ENCODE measurements at regions not wholly inside any gene's neighbourhood (a gene's known extent, or its start where the extent isn't known, plus 50 kb on each side); places are given as distances from the start of the nearest gene placed in this dataset.
A peak's percentile ranks its signal among the peaks of the same experiment; 100 is the strongest.

DNA sequence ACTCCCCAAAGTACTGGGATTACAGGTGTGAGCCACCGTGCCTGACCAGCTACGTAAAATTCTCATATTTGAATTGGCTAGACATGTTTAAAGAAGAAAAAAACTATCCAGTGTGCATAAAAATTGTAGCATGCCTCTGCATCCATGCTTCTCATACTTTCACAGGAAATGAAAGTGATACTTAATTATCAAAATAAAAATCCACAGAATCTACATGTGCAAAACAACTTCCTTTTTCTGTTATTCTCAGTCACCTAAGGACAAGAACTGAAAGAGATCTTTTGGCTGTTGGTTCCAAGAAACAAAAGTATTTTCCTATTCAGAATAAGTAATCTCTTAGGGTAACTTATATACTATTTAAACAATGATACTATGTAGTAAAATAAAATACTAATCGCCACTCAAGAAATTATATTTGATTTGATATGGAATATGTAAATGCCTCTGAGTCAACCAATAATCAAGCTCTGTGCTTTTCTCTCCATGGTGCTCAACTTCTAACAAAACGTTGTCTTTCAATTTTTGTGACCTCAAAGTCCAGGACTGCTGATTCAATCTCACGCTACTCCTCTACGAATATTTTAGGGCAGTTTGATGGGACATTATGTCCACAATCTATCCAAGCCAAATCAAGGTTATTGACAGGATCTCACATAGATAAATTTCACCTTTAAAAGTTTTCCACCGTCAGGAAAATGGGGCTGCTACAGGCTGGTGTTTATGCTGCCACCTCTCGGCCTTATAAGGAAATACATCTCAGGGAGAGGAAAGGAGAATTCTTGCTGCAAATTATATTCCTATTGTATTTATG lies 102.7 kb downstream of the ZNF281 start:
- TF ChIP-seq, protein P1, sequence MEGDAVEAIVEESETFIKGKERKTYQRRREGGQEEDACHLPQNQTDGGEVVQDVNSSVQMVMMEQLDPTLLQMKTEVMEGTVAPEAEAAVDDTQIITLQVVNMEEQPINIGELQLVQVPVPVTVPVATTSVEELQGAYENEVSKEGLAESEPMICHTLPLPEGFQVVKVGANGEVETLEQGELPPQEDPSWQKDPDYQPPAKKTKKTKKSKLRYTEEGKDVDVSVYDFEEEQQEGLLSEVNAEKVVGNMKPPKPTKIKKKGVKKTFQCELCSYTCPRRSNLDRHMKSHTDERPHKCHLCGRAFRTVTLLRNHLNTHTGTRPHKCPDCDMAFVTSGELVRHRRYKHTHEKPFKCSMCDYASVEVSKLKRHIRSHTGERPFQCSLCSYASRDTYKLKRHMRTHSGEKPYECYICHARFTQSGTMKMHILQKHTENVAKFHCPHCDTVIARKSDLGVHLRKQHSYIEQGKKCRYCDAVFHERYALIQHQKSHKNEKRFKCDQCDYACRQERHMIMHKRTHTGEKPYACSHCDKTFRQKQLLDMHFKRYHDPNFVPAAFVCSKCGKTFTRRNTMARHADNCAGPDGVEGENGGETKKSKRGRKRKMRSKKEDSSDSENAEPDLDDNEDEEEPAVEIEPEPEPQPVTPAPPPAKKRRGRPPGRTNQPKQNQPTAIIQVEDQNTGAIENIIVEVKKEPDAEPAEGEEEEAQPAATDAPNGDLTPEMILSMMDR (conservative IDR thresholded peaks at IDR 0.05) = peak; percentile 90

More for the DNA sequence above, 102.7 kb downstream of the ZNF281 start:
- no peak overlapping the region for H2AFZ ChIP-seq (ENCODE audit: low read length)
- H3K9me3 ChIP-seq (ENCODE audit: control insufficient read depth, low read depth, low read length) = no peaks in the 10 kb centered on the region
- no peaks in the 10 kb centered on the region; the same call in 1 of the 2 replicates for H3K27me3 ChIP-seq (ENCODE audit: insufficient read depth, low read length)
- H2BK120ac ChIP-seq (ENCODE audit: low read depth, low read length, poor library complexity, severe bottlenecking) = no peak overlapping the region
- no peak for DNase-seq
- H3K9ac ChIP-seq (ENCODE audit: extremely low read depth, insufficient read length, low read length) = no peak overlapping the region
- H2BK12ac ChIP-seq (ENCODE audit: insufficient read length, low read depth, low read length) = no peak overlapping the region
- no peaks in the 10 kb centered on the region for H3K79me1 ChIP-seq (ENCODE audit: insufficient read depth, low read depth, low read length, poor library complexity, severe bottlenecking)
- H3K4me3 Mint-ChIP-seq = no peak overlapping the region
- no peaks in the 10 kb centered on the region for H3K9me3 Mint-ChIP-seq
- no CpG with 5 or more reads among the region's 8 CpGs for WGBS (ENCODE audit: extremely low coverage, insufficient read length, low lambda C conversion rate)
- H3K27ac ChIP-seq (ENCODE audit: insufficient read length, low read depth, low read length) = no peak overlapping the region
- H3K18ac ChIP-seq (ENCODE audit: insufficient read length, low read depth, low read length) = no peak overlapping the region
- peaks cover 23 to 24% of the 10 kb centered on the region in 2 experiments for H3K4me1 Mint-ChIP-seq
- no peaks in the 10 kb centered on the region for H3K36me3 Mint-ChIP-seq (ENCODE audit: insufficient read depth in 1 of 3, low read depth in 3 of 3)
- H2BK20ac ChIP-seq (ENCODE audit: low read depth, low read length, poor library complexity, severe bottlenecking) = no peak overlapping the region
- H3K27me3 Mint-ChIP-seq (ENCODE audit: low read depth) = peaks cover 20% of the 10 kb centered on the region
- H3K23ac ChIP-seq (ENCODE audit: insufficient read length, low read depth, low read length) = no peak overlapping the region
- H3K4ac ChIP-seq (ENCODE audit: low read depth, low read length) = no peak overlapping the region
- H3K14ac ChIP-seq (ENCODE audit: insufficient read depth, low read length) = no peak overlapping the region
- H2BK15ac ChIP-seq (ENCODE audit: low read depth, low read length) = no peak overlapping the region
- no peak overlapping the region for H2AK5ac ChIP-seq (ENCODE audit: insufficient read length, low read length)
- no peak overlapping the region for H3K4me2 ChIP-seq (ENCODE audit: insufficient read depth, insufficient read length, low read length)
- H4K20me1 ChIP-seq (ENCODE audit: control insufficient read depth, insufficient read depth, insufficient read length) = no peaks in the 10 kb centered on the region
- no peaks in the 10 kb centered on the region for H3K4me1 ChIP-seq (ENCODE audit: insufficient read depth, low read length)
- no peak overlapping the region for H4K8ac ChIP-seq (replicated peaks; ENCODE audit: insufficient read length, low read depth, low read length)
- no peak overlapping the region for H3K27ac Mint-ChIP-seq
- peaks cover 8% of the 10 kb centered on the region for H3K23me2 ChIP-seq (ENCODE audit: insufficient read length, low read depth, low read length, poor library complexity, severe bottlenecking)
- H2BK5ac ChIP-seq (ENCODE audit: insufficient read length, low read length) = no peak overlapping the region
- H4K5ac ChIP-seq (ENCODE audit: insufficient read length, low read depth, low read length) = no peak overlapping the region
- no peaks in the 10 kb centered on the region for H3K79me2 ChIP-seq (ENCODE audit: insufficient read depth, low read length)
- H4K91ac ChIP-seq (ENCODE audit: insufficient read length, low read depth, low read length) = no peak overlapping the region
- H3K56ac ChIP-seq (ENCODE audit: insufficient read length, low read depth, low read length) = no peak overlapping the region
- no peak overlapping the region for H3T11ph ChIP-seq (ENCODE audit: low read length)

Data from H9 (cell line).